ENCODE measurements at regions not wholly inside any gene's neighbourhood (a gene's known extent, or its start where the extent isn't known, plus 50 kb on each side); places are given as distances from the start of the nearest gene placed in this dataset.
"Not testable (repeated sequence)": the region's sequence is repeated elsewhere in the genome, so short reads cannot be mapped to it uniquely, and the experiment has no call there.

DNA sequence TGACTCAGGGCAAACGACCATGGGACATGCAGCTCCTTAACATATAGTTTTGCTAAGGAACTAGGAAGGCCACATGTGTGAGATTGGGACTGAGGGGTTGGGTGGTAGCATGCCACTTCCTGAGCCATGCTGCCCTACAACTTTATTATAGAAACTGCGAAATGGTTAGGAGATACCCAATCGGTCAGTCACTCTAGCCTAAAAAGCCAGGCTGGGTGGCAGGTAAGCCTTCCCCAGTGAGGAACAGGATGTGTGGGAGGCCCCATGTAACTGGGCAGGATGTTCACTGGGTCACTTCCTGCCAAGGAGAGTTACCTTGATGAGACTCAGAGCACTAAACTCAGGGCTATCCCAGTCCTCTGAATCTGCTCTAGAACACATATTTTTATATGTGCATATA, 123.5 kb downstream of the MAP3K7 start:
- DNase-seq (ENCODE audit: low read depth, low spot score): no peak

DNA sequence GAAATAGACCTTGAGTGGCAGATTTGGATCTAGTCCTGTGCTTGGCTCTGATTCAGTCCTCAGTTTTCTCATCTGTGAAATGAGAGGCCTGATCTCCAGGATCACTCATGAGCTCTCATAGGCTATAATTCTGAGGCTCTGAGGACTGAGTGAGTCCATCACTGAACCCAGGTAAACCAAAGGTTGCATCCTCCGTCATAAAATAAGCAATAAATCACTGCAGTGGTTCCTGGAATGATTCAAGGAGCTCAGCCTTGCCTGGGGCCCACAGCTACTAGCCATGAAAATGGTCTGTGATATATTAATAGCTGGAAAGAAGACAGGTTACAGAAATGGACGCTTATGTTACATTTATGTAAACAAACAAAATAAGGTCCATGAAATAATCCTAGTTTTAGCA, 124.8 kb downstream of the MAP3K7 start:
- DNase-seq (ENCODE audit: low read depth, low spot score): no peak

DNA sequence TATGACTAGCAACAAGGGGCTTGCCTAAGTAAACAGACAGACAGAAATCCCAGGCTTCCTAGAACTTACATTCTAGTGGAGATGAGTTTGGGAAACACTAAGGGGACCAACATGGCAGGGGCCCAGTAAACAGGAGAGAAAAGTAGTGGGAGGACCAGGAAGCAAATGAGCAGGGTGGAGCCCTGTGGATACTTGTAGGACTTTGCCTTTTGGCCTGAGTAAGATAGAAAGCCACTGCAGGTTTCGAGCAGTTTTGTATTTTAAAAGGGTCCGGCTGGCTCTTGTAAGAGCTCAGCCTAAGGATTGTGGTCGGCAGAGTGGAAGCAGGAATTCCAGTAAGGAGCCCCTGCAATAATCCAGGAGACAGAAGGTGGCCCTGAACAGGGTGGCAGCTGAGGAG, 125.5 kb downstream of the MAP3K7 start:
- no peak for DNase-seq (ENCODE audit: low read depth, low spot score)

DNA sequence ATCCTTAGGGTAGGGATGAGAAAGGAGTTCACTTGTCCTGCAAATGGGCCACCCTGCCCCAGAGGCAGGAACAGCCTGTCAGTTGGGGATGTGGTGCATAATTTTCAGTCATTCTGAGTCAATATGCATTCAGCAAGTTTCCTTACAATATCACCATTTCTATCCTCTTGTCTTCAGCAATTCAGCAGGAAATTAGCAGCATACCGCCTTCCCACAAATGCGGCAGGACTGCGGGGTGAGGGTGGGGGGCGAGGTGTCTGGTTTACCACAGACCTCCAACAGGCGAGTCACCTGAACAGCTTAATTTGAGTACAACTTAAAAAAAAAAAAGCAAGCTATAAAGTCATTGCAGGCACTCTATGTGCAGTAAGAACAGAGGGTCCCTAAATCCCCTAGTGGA, 126.8 kb downstream of the MAP3K7 start:
- DNase-seq (ENCODE audit: low read depth, low spot score): no peak

DNA sequence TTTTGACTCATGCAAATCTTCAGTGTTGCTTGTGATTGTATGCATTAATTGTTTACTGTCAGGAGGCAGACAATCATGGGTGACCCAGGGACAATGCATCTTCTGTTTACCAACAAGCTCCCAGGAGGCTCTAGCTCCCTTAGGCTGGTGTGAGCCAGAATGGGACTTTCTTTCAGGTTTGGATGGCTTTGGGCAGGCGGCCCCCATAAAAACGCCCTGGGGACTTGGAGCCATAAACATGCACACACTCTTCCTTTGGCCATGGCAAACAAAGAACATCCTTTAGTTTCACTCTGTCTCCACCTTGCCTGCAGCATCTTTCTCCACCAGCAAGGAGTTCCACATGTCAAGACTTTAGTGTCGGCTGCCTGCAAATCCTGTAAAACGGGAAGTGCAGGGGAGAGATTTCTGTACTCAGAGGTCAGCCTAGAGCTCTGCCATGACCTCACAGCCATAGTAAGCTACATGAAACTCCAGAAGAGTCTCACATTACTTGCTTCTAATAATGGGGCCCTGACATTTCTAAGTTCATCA, 127.6 kb downstream of the MAP3K7 start:
- DNase-seq (ENCODE audit: low read depth, low spot score): no peak

DNA sequence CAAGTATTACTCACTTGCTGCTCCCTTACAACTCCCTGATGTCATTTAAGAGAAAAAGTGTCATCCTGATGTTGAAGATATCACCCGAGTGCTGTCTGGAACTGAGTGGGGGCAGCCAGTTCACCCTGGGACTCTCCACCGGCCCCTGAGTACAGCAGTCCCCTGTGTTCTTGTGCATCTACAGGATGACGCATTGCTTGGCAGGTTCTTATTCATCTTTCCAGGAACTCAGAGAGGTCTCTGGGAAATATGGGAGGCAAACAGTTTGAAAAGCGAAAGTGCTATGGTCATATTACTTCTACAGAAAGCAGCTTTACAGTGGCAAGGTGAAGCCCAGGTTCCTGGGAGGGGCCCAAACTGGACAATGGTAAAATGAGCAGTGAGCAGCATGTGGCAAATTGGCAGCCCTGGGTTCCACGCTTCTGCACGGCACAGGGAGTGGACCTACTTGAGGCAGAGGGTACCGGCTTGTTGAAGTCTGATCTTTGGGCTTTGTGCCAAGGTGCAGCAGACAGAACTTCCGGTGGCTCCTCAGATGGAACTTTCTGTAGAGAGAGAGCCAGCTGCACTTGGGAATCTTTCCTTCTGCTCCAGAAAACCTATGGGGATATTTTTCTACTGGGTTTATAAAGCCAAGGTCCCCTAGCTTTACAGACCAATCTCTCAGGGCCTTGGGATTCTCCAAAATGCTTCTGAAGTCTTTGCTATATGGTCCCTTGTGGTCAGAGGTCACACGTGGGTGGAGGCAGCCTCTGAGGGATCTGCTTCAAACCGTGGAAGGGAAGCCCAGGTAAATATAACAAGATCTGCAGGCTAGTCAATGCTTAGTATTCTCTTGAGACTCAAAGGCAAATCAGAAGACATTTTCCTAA, 128.3 kb downstream of the MAP3K7 start:
- no peak for DNase-seq (ENCODE audit: low read depth, low spot score)

DNA sequence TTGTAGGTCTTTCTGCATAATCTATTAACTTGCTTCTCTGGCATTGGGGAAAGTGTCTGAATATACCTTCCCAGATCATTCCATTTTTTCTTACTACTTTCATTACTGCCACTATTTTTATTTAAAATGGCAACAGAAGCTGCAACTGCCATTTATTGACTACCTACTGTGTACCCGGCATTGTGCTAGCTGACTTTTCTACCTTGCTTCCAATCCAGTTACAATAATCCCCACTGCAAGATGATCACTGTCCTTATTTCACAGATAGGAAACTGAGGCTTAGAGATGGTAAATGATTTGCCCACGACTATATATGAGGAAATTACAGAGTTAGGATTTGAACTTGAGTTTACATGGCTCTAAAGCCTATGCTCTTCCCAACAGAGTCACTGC, 129.0 kb downstream of the MAP3K7 start:
- no peak for DNase-seq (ENCODE audit: low read depth, low spot score)

DNA sequence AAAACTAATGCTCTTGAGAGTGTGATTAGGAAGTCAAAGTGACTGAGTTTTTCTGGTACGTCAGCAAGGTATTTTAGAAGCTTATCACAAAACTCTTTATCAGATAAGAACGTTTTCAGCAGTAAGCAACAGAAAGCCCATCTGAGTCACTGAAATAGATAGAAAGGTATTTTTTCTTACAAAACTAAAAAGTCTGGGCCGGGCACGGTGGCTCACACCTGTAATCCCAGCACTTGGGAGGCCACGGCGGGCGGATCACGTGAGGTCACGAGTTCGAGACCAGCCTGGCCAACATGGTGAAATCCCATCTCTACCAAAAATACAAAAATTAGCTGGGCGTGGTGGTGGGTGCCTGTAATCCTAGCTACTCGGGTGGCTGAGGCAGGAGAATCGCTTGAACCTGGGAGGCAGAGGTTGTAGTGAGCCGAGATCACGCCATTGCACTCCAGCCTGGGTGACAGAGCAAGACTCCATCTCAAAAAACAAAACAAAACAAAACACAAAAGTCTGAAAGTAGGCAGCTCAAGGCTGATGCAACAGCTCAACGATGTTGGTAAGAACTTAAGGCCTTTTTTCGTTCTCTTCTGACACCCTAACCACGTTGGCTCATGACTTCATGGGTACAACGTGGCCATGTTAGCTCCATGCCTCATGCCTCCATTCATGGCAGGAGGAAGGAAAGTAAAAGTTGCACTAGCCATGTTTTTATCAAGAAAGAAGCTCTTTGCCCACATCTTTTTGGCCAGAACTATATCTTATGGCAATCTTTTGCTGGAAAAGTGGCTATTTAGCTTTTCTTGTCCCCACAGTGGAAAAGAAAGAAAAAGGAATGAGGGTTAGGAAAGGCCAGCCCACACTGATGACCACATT, 129.6 kb downstream of the MAP3K7 start:
- not testable (repeated sequence) for DNase-seq (ENCODE audit: low read depth, low spot score)

DNA sequence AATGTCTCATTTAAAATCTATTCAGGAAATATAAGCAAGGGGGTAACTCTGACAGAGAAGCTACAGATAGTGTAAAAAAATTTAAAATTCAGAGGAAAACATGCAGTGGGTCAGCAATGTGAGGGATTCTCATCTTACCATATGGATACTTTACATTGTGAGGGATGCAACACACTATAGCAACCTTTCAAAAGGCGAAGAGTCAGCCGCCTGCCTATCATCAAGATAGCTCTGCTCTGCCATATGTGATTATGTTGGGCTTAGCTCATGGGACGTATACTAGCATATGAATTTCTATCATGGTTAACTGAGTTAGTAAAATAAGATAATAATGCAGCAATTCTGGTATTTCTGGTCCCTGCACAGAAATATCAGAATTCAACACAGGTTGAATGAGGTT, 130.9 kb downstream of the MAP3K7 start:
- no peak for DNase-seq (ENCODE audit: low read depth, low spot score)

DNA sequence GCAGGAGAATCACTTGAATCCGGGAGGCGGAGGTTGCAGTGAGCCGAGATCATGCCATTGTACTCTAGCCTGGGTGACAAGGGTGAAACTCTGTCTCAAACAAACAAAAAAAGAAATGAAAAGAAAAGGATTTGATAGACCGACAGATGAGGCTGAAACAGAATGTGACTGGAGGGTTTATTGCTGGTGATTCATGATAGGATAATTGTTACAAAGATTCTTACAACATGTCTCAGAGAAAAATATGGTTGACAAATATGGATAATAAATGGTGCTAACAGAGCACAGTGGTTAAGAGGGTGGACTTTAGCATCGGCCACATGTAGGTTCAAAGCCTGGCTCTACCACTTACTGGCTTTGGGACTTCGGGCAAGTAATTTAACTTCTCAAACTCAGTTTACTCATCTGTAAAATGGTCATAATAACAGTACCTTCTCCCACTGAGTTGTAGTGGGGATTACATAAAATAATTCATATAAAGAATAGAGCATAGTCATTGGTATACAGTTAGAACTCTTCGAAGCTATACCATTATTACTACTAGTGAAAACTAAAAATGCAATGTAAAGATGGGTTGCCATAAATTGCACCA, 131.9 kb downstream of the MAP3K7 start:
- DNase-seq (ENCODE audit: low read depth, low spot score): no peak

DNA sequence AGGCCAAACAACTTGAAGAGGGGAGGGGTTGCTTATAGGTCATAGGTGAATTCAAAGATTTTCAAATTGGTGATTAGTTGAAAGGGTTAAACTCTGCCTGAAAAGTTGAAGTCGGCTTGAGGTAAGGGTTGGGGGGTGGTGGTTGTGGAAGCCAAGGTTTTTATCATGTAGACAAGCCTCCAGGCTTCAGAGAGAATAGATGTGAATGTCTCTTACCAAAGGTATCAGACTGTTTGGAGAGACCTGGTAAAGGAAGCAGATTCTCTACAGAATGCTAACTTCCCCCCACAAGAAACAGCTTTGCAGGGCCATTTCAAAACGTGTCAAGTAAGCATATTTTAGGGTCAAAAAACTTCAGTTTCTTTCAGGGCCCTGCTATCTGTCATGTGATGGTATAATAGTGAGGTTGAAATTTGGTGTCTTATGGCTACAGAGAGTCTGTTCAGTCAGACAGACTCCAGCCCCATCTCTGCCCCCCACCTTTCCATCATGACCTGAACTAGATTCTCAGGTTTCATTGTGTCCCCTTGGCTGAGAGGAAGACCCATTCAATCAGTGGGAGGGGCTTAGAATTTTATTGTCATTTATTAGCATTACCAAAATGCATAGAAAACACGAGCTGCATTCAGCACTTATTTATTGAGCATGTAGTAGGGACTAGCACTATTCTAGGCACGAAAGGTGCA, 136.5 kb downstream of the MAP3K7 start:
- no peak for DNase-seq (ENCODE audit: low read depth, low spot score)

DNA sequence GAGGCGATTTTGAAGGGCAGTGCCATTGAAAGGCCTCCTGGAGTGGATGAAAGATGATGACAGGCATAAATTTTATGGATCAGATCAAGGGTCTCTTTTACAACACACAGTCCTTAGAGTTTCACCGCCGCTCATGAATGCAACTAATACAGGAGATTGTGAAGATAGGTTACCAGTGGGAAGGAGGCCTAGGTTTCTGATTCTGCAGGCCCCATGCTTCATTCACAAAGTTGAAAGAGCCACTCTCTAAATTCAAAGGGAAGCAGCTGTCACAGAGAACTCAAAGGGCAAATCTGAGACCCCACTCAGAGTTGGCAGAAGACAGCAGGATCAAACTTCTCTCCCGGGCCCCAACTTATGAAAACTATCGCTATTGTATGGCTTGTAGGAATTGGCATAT, 137.6 kb downstream of the MAP3K7 start:
- no peak for DNase-seq (ENCODE audit: low read depth, low spot score)

DNA sequence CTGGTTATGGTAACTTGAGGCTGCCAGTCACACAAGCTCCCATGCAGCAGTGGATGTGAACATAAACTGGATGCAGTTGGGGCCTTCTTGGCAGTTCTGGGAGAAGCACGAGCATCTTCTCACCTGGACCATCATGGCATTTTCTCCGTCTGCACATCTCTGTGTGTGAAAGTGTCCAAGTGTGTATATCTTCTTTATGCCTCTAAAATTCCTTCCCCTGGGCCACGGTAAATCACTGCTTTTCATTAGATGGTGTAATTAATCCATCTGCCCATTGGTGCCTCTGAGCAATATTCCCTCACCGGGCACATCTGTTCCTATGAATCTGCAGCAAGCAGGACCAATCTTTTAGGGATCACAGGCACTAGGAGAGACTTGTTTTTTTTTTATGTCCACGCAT, 138.0 kb downstream of the MAP3K7 start:
- no peak for DNase-seq (ENCODE audit: low read depth, low spot score)

DNA sequence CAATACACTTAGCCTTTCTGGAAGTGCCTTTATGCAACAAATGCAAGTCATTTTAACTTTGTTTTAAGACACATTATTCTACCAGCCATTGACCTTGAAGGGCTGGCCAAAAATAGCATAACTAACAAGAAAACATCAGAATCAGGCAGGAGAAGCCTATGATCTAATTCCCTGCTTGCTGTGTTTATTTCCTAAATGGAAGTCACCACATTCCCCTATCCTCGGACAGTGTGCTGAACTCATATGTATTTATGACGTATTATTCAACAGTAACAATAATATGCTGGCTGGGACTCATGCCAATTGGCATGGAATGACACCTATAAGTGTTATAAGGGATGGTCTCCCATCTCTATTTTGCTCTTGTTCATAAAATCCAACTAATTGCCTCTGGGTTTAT, 140.7 kb downstream of the MAP3K7 start:
- no peak for DNase-seq (ENCODE audit: low read depth, low spot score)

DNA sequence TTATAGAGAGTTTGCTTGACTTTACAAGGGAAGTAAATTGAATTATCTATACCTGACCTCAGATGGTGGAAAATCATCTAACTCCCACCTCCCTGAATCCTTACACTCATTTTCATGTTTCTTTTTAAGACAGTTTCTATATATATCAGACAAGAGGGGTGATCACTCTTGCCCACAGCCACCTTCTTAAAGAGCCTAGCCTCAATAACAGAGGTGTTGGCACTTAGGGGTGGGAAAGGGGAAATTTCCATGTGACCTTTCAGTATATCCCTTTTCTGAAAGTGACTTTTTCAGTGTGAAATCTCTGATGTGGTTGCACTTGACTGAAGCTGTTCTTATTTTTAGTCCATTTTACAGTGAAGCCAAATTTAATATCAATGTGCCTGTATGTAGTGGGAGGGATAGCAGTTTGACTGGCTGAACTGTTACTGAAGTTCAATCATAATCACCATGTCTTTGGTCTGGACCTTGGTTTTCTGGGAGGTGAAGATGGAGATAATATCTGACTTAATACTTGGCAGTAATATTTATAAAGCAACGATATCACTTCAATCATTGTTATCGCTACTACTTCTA, 141.3 kb downstream of the MAP3K7 start:
- DNase-seq (ENCODE audit: low read depth, low spot score): no peak

DNA sequence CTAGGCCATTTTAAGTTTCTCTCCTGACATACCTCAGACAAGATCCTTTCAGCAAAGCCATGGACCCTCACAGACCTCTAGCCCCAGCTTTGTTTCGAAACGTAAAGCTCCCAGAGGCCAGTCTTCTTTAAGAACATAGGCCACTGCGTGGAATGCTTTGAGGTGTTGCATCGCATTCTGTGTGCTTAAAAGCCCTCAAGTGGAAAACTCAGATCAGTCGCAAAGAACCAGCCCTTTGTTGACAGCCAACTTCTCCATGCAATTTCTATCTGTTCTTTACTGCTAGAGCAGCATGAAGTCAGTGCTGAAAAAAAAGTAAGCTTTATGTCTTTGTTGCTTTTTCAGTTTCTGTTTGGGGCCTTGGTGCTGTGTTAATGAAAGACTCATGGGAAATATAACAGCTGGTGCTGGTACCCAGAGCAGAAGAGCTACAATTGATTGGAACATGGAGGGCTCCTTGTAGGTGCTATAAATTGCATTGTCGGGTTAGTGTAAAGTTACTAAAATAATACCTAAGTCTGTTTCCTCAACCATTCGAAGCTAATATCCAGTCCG, 142.6 kb downstream of the MAP3K7 start:
- DNase-seq (ENCODE audit: low read depth, low spot score): no peak

DNA sequence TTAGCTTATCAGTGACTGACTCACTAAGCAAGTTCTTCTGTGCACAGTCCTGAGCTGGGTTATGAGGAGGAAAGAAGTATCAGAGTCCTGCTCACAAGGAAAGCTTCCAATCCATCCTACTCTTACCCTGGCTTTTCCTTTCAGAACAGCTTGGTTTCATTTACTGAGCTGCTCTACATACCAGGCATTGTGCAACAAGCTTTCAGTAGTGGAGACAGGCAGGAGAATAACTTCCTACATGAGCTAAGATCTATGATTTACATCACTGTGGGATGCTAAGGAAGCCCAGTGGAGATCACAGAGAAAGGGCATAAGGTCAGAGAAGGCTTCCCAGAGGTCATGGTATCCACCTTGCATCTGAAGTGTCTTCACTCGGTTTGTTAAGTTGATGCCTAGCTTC, 144.5 kb downstream of the MAP3K7 start:
- no peak for DNase-seq (ENCODE audit: low read depth, low spot score)

DNA sequence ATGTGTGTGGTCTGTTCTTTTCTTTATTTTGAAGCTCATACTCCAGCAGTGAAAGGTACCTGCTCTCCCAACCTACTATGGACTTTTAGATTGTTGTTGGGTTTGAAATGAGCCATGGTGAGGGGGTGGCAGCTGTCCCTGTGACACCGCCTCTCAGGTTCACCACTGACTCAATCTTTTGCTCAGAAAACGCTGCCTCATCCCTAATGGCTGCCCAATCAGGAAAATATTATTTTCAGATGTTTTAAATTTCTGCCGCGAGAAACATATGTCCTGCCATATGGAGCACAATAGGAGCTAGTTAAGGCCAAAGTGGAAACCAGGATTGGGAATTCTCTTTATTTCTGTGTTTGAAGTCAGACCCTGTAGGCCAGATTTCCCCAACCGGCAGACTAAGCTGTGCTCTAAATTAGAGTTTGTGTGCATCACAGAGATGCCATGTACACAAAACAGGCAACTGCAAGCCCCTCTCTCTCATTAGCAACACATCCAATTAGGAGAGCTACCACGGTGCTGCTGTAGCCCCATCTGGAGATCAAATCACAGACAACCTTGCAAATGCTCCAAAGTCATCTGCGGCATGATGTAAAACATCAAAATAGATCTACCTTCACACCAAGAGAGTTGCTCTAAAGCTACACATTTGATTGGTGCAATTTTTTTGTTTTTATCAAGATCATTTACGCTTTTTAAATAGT, 144.1 kb upstream of the BACH2 start:
- no peak for DNase-seq (ENCODE audit: low read depth, low spot score)

DNA sequence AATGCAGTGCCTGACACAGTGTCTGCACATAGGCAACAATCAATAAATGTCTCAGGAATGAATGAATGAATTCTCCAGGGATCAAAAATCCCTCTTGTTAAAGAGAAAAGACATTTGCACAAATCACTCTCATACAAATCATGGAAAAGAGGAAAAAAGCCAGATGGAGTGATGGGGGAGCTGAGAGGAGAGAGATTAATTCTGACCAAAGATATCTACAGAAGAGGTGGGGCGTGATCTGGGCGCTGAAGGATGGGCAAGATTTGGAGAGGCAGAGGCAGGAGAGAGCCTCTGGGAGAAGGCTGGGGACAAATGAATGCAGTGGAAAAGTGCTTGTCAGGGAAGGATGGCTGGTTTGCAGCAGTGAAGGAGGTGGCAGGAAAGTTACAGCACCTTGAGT, 142.9 kb upstream of the BACH2 start:
- DNase-seq (ENCODE audit: low read depth, low spot score): no peak

DNA sequence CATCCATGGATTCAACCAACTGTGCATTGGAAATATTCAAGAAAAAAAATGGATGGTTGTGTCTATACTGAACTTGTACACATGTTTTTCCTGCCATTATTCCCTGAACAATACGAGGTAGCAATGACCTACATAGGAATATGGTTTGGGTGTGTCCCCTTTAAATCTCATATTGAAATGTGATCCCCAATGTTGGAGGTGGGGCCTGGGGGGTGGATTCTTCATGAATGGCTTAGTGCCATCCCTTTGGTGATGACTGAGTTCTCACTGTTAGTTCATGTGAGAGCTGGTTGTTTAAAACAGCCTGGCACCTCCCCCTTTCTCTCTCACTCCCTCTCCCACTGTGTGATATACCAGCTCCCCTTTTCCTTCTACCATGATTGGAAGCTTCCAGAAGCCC, 139.8 kb upstream of the BACH2 start:
- no peak for DNase-seq (ENCODE audit: low read depth, low spot score)

All from brain pericyte (primary cell).